HG02884 (cell line): ENCODE measurements at regions not wholly inside any gene's neighbourhood (a gene's known extent, or its start where the extent isn't known, plus 50 kb on each side); places are given as distances from the start of the nearest gene placed in this dataset.

Experiments used
- ATAC-seq: cut with Tn5 transposase; IDR thresholded peaks from one replicate; pipeline ENCODE4 v1.9.1; 2021; ENCODE audit warnings: mild to moderate bottlenecking, moderate library complexity; ENCODE audit not compliant: unreplicated experiment

- ATAC-seq, result no peak
These were observed 386.3 kb downstream of the MRPS30 start for GRCh38 chr5:45195026-45195425.
